CD14-positive monocyte (primary cell): ENCODE measurements at regions not wholly inside any gene's neighbourhood (a gene's known extent, or its start where the extent isn't known, plus 50 kb on each side); places are given as distances from the start of the nearest gene placed in this dataset.

Experiments
- DNase-seq, 3 donors: peaks; one replicate each; pipeline ENCODE4 v3.0.0-alpha.2; 2011 to 2022
- H2AFZ ChIP-seq: 2 replicates; pipeline ENCODE4 v1.6.0; 2012; ENCODE audit warnings: mild to moderate bottlenecking, low read depth, low read length, inconsistent platforms; ENCODE audit not compliant: insufficient read depth, poor library complexity, severe bottlenecking
- H3K27ac ChIP-seq, 2 donors: 1 replicate in 1 of 2; 2 replicates in 1 of 2; pipeline ENCODE4 v1.5.1; 2012 to 2013; ENCODE audit warnings: low read length in 2 of 2, control low read depth in 1 of 2, inconsistent platforms in 1 of 2, low read depth in 1 of 2, mild to moderate bottlenecking in 1 of 2
- H3K27me3 ChIP-seq, 2 donors: one replicate each; pipeline versions ENCODE4 v1.6.0 to v1.6.1; 2011 to 2013; ENCODE audit warnings: low read length in 2 of 2; ENCODE audit not compliant: control insufficient read depth in 2 of 2, insufficient read depth in 2 of 2
- H3K36me3 ChIP-seq, 2 donors: replicated peaks in 1 of 2; 1 replicate in 1 of 2; 2 replicates in 1 of 2; pipeline versions ENCODE4 v1.5.1 to v1.6.1; 2012 to 2013; ENCODE audit warnings: low read length in 2 of 2, control low read depth in 1 of 2, inconsistent platforms in 1 of 2, mild to moderate bottlenecking in 1 of 2; ENCODE audit not compliant: insufficient read depth in 2 of 2, control insufficient read depth in 1 of 2
- H3K4me1 ChIP-seq, 2 donors: 1 replicate in 1 of 2; 2 replicates in 1 of 2; pipeline versions ENCODE4 v1.5.1 to v1.6.1; 2012 to 2013; ENCODE audit warnings: low read length in 2 of 2, control low read depth in 1 of 2, inconsistent platforms in 1 of 2, mild to moderate bottlenecking in 1 of 2, moderate library complexity in 1 of 2; ENCODE audit not compliant: insufficient read depth in 2 of 2, control insufficient read depth in 1 of 2
- H3K4me2 ChIP-seq: replicated peaks from 2 replicates; pipeline ENCODE3; 2012; ENCODE audit warnings: low read length, moderate library complexity, mild to moderate bottlenecking; ENCODE audit not compliant: poor library complexity, severe bottlenecking; ENCODE audit errors: extremely low read depth
- H3K4me3 ChIP-seq, 3 experiments: fragments of 200-600 bp in 1 of 3; sonication (generic) in 1 of 3; replicated peaks in 1 of 3; 1 replicate in 2 of 3; 2 replicates in 1 of 3; pipeline ENCODE4 v1.5.1; 2011 to 2013; ENCODE audit warnings: low read length in 3 of 3, mild to moderate bottlenecking in 3 of 3, control low read depth in 2 of 3, low read depth in 2 of 3, inconsistent platforms in 1 of 3, moderate library complexity in 1 of 3
- H3K79me2 ChIP-seq: 2 replicates; pipeline ENCODE4 v1.6.0; 2012; ENCODE audit warnings: mild to moderate bottlenecking, control low read depth, inconsistent platforms, low read length, moderate library complexity; ENCODE audit not compliant: insufficient read depth
- H3K9ac ChIP-seq: 2 replicates; pipeline ENCODE4 v1.6.0; 2017; ENCODE audit warnings: low read length, mild to moderate bottlenecking; ENCODE audit not compliant: insufficient read depth, poor library complexity, severe bottlenecking
- H3K9me3 ChIP-seq, 2 donors: replicated peaks in 1 of 2; 1 replicate in 1 of 2; 2 replicates in 1 of 2; pipeline versions ENCODE4 v1.5.1 to v1.6.1; 2012 to 2013; ENCODE audit warnings: low read length in 2 of 2, control low read depth in 1 of 2; ENCODE audit not compliant: control insufficient read depth in 1 of 2, insufficient read depth in 1 of 2
- H4K20me1 ChIP-seq: 2 replicates; pipeline ENCODE4 v1.6.0; 2012; ENCODE audit warnings: mild to moderate bottlenecking, low read length, control low read depth, moderate library complexity; ENCODE audit not compliant: insufficient read depth
- H3K27ac Mint-ChIP-seq, 7 donors: one replicate each; pipeline ENCODE4 v1.8.0; 2020; ENCODE audit warnings: mild to moderate bottlenecking in 7 of 7, mixed read lengths in 7 of 7, moderate library complexity in 6 of 7, inconsistent platforms in 2 of 7
- H3K27me3 Mint-ChIP-seq, 3 donors: one replicate each; pipeline ENCODE4 v1.8.0; 2021 to 2022; ENCODE audit warnings: low read depth in 3 of 3, mild to moderate bottlenecking in 3 of 3, mixed read lengths in 3 of 3, moderate library complexity in 3 of 3, inconsistent platforms in 1 of 3
- H3K36me3 Mint-ChIP-seq, 2 donors: one replicate each; pipeline ENCODE4 v1.8.0; 2020; ENCODE audit warnings: mixed read lengths in 2 of 2, inconsistent platforms in 1 of 2, mild to moderate bottlenecking in 1 of 2
- H3K4me1 Mint-ChIP-seq: one replicate; pipeline ENCODE4 v1.8.0; 2020; ENCODE audit warnings: mild to moderate bottlenecking, mixed read lengths
- H3K4me3 Mint-ChIP-seq, 2 donors: one replicate each; pipeline ENCODE4 v1.8.0; 2020; ENCODE audit warnings: mild to moderate bottlenecking in 2 of 2, mixed read lengths in 2 of 2, moderate library complexity in 1 of 2
- H3K9me3 Mint-ChIP-seq, 7 donors: one replicate each; pipeline ENCODE4 v1.8.0; 2020 to 2022; ENCODE audit warnings: mixed read lengths in 7 of 7, mild to moderate bottlenecking in 6 of 7, moderate library complexity in 6 of 7, inconsistent platforms in 2 of 7
- CTCF ChIP-seq: fragments of 200-600 bp; IDR thresholded peaks from one replicate; pipeline ENCODE4 v1.8.0; 2022; ENCODE audit warnings: antibody characterized with exemption, mild to moderate bottlenecking
- WGBS: methylation state at CpG from one replicate; pipeline ENCODE4 v1.1.5; 2013; ENCODE audit warnings: missing lambda C conversion rate; ENCODE audit not compliant: insufficient coverage; 5-methylcytosine and 5-hydroxymethylcytosine counted together
- intact Hi-C, 2 donors: fragments of 100-400 bp; cut with micrococcal nuclease; formaldehyde crosslinking; loops; one replicate each; pipeline versions ENCODE4 v1.15.0 to v1.15.1; 2023

DNA sequence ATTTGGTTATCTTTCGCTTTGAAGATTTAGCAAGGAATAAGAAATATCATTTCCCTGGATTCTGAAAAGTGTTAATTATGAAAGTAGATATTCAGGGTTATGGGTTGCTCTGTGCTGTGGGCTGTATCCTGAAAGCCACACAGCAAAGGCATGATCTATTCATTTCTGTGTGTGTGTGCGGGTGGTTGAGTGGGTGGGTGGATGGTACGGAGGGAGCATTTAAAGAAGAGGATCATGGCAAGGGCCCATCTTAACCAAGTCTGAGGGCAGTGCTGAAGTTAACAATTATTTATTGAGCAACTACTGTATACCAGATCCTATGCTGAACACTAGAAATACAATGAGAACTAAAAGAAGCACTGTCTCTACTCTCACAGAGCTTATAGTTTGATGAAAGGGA is 178.2 kb upstream of the ZEB2 start:
- no peaks in the 10 kb centered on the region for H3K27me3 Mint-ChIP-seq
- no peak overlapping the region for H3K4me3 ChIP-seq
- no peak overlapping the region for H3K27ac ChIP-seq
- H2AFZ ChIP-seq, result no peak overlapping the region
- no peak overlapping the region for H3K4me2 ChIP-seq
- no peak overlapping the region for H3K4me3 Mint-ChIP-seq
- no peak for DNase-seq
- peaks cover 55% of the 10 kb centered on the region for H3K4me1 Mint-ChIP-seq
- H3K36me3 Mint-ChIP-seq, result peaks cover 15 to 21% of the 10 kb centered on the region in 2 donors
- WGBS, result 71% methylated on average over 1 of the region's 3 CpGs
- no peaks in the 10 kb centered on the region for H3K36me3 ChIP-seq
- H3K27ac Mint-ChIP-seq, result peak overlapping the region in 4 of 7 donors; percentile 3 to 75 (median 18)
- no peaks in the 10 kb centered on the region for H4K20me1 ChIP-seq
- H3K9me3 ChIP-seq, result no peaks in the 10 kb centered on the region
- H3K9me3 Mint-ChIP-seq, result peaks cover 0 to 9% (median 3%) of the 10 kb centered on the region in 7 donors
- H3K27me3 ChIP-seq, result no peaks in the 10 kb centered on the region
- no peak for TF ChIP-seq CTCF
- peaks cover 13% of the 10 kb centered on the region for H3K79me2 ChIP-seq
- no peak overlapping the region for H3K9ac ChIP-seq
- intact Hi-C loops, result no loop called here
- H3K4me1 ChIP-seq, result peaks cover 41 to 59% of the 10 kb centered on the region in 2 donors

DNA sequence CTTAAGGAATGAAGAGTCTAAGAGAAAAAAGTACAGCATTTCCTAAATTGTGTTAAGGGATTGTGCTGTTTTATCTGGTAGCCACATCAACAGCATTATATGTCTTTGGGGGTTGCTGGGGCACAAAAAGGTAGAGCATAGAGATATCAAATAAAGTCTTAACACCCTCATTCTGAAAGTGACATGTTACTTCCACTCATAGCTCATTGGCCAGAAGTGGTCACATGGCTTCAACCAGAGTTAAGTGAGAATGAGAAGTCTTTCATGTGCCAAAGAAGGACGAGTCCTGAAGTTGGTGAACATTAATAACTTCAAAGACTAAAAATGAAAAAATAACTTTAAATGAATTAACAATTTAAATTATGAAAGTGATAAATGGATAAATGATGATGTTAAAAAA is 175.7 kb upstream of the ZEB2 start:
- no peak overlapping the region for H3K4me2 ChIP-seq
- no peak overlapping the region for H3K9ac ChIP-seq
- TF ChIP-seq CTCF, result no peak
- no peaks in the 10 kb centered on the region for H3K9me3 ChIP-seq
- H3K27ac Mint-ChIP-seq, result peak overlapping the region in 1 of 7 donors; percentile 98
- no peak overlapping the region for H3K27ac ChIP-seq
- WGBS, result no CpG with 5 or more reads among the region's 1 CpG
- peaks cover 55% of the 10 kb centered on the region for H3K4me1 Mint-ChIP-seq
- intact Hi-C loops, result no loop called here
- peaks cover 16 to 19% of the 10 kb centered on the region in 2 donors for H3K36me3 Mint-ChIP-seq
- no peaks in the 10 kb centered on the region for H4K20me1 ChIP-seq
- H3K4me1 ChIP-seq, result peaks cover 36 to 55% of the 10 kb centered on the region in 2 donors
- no peak overlapping the region for H3K4me3 Mint-ChIP-seq
- no peak overlapping the region for H3K4me3 ChIP-seq
- no peak overlapping the region for H2AFZ ChIP-seq
- H3K27me3 ChIP-seq, result no peaks in the 10 kb centered on the region
- DNase-seq, result peak in 1 of 3 donors; percentile 17
- no peaks in the 10 kb centered on the region for H3K36me3 ChIP-seq
- no peaks in the 10 kb centered on the region for H3K27me3 Mint-ChIP-seq
- H3K79me2 ChIP-seq, result peaks cover 13% of the 10 kb centered on the region
- peaks cover 0 to 9% (median 3%) of the 10 kb centered on the region in 7 donors for H3K9me3 Mint-ChIP-seq
